ENCODE measurements at regions not wholly inside any gene's neighbourhood (a gene's known extent, or its start where the extent isn't known, plus 50 kb on each side); places are given as distances from the start of the nearest gene placed in this dataset.
"Not testable (repeated sequence)": the region's sequence is repeated elsewhere in the genome, so short reads cannot be mapped to it uniquely, and the experiment has no call there.

DNA sequence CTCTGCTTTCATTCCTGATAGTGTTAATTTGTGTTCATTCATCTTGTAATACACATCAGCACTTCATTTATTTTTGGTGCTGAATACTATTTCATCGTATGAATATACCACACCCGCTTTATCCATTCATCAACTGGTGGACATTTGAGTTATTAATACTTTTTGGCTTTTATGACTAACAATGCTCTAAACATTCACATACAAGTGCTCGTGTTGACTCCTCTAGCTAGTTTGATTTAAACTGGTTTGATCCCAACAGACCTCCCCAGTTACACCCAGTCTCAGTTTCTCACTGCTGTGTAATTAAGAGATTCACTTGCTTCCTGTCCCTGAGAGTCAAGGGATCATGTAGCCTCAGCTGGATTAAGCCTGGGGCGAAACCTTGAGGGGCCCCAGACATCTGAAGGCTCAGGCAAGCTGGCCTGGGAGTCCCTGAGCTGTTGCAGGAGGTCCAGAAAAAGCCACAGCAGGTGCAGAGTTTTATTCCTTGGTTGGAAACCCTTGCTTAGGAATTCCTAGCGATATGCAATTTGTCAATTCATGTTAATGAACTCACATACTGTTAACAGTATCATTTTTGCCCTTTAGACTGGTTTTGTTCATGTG lies 52.8 kb upstream of the CLDN24 start:
- H3K27ac Mint-ChIP-seq (ENCODE audit: unreplicated experiment), result no peak overlapping the region
- no peak overlapping the region for H3K4me3 Mint-ChIP-seq (ENCODE audit: unreplicated experiment)
- H3K9me3 Mint-ChIP-seq (ENCODE audit: unreplicated experiment), result peaks cover 10% of the 10 kb centered on the region
- no peaks in the 10 kb centered on the region for H3K4me1 Mint-ChIP-seq (ENCODE audit: unreplicated experiment)
- peaks cover 14% of the 10 kb centered on the region for H3K36me3 Mint-ChIP-seq (ENCODE audit: low read depth, unreplicated experiment)
- H3K27me3 Mint-ChIP-seq (ENCODE audit: unreplicated experiment), result peaks cover 9% of the 10 kb centered on the region
- DNase-seq (ENCODE audit: low spot score), result no peak
- TF ChIP-seq, protein P1, sequence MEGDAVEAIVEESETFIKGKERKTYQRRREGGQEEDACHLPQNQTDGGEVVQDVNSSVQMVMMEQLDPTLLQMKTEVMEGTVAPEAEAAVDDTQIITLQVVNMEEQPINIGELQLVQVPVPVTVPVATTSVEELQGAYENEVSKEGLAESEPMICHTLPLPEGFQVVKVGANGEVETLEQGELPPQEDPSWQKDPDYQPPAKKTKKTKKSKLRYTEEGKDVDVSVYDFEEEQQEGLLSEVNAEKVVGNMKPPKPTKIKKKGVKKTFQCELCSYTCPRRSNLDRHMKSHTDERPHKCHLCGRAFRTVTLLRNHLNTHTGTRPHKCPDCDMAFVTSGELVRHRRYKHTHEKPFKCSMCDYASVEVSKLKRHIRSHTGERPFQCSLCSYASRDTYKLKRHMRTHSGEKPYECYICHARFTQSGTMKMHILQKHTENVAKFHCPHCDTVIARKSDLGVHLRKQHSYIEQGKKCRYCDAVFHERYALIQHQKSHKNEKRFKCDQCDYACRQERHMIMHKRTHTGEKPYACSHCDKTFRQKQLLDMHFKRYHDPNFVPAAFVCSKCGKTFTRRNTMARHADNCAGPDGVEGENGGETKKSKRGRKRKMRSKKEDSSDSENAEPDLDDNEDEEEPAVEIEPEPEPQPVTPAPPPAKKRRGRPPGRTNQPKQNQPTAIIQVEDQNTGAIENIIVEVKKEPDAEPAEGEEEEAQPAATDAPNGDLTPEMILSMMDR (IDR thresholded peaks at IDR 0.05; ENCODE audit: unreplicated experiment), result no peak

DNA sequence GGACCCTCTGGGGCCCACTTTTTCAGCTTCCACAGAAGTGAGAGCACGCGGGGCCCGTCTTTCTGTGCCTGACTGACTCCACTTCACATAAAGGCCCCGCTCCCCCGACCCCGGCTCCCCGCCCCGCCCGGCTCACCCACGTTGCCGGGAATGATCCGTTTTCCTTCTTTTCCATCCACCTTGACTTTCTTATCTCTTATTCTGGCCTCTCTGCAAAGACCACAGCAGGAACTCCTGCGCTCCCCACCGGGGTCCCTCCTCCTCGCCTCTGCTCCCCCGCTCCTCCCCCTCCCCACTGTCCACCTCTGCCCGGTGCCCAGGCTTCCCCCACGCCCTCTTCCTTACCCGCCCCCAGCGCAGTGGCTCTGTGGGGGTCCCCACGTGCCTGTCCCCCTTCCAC lies 54.2 kb upstream of the CLDN24 start:
- no peak overlapping the region for H3K27ac Mint-ChIP-seq (ENCODE audit: unreplicated experiment)
- no peak overlapping the region for H3K4me3 Mint-ChIP-seq (ENCODE audit: unreplicated experiment)
- DNase-seq (ENCODE audit: low spot score), result no peak
- no peaks in the 10 kb centered on the region for H3K4me1 Mint-ChIP-seq (ENCODE audit: unreplicated experiment)
- peaks cover 20% of the 10 kb centered on the region for H3K36me3 Mint-ChIP-seq (ENCODE audit: low read depth, unreplicated experiment)
- peaks cover 7% of the 10 kb centered on the region for H3K27me3 Mint-ChIP-seq (ENCODE audit: unreplicated experiment)
- TF ChIP-seq, protein P1 (IDR thresholded peaks at IDR 0.05; ENCODE audit: unreplicated experiment), result no peak
- H3K9me3 Mint-ChIP-seq (ENCODE audit: unreplicated experiment), result peaks cover 14% of the 10 kb centered on the region

DNA sequence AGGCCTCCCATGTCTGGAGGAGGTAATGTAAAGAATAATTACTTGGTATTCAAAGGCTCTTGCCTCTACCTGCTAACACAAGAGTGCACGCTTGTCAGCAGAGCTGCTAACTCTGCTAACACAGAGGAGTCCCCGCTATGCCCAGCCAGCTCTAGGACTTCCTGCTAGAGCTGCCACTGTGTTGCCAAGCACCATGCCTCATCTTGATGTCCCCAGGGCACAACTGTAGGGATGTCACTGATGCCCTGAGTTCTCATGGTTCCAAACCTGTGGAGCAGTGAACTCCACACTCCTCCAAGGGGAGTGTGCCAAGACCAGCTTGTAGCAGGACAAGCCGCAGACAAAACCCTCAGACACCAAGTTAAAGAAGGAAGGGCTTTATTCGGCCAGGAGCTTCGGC lies 55.3 kb upstream of the CLDN24 start:
- Mint-ChIP-seq H3K9me3 (ENCODE audit: unreplicated experiment) (peaks cover 14% of the 10 kb centered on the region), H3K4me3 (ENCODE audit: unreplicated experiment) (peak overlapping the region; percentile 47), H3K27ac (ENCODE audit: unreplicated experiment) (no peak overlapping the region), H3K27me3 (ENCODE audit: unreplicated experiment) (peaks cover 7% of the 10 kb centered on the region), H3K36me3 (ENCODE audit: low read depth, unreplicated experiment) (peaks cover 20% of the 10 kb centered on the region), H3K4me1 (ENCODE audit: unreplicated experiment) (no peaks in the 10 kb centered on the region)
- DNase-seq (ENCODE audit: low spot score), result no peak
- TF ChIP-seq, protein P1 (IDR thresholded peaks at IDR 0.05; ENCODE audit: unreplicated experiment), result no peak

DNA sequence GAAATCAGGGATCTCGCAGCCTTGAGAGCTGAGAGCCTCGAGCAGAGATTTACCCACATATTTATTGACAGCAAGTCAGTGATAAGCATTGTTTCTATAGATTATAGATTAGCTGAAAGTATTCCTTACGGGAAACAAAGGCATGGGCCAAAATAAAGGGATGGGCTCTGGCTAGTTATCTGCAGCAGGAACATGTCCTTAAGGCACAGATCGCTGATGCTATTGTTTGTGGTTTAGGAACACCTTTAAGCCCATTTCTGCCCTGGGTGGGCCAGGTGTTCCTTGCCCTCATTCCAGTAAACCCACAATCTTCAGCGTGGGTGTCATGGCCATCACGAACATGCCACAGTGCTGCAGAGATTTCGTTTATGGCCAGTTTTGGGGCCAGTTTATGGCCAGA lies 56.1 kb upstream of the CLDN24 start:
- not testable (repeated sequence) for H3K27me3 Mint-ChIP-seq (ENCODE audit: unreplicated experiment); H3K4me3 Mint-ChIP-seq (ENCODE audit: unreplicated experiment); H3K4me1 Mint-ChIP-seq (ENCODE audit: unreplicated experiment); H3K27ac Mint-ChIP-seq (ENCODE audit: unreplicated experiment); DNase-seq (ENCODE audit: low spot score)
- Mint-ChIP-seq H3K36me3 (ENCODE audit: low read depth, unreplicated experiment) (peaks cover 23% of the 10 kb centered on the region), H3K9me3 (ENCODE audit: unreplicated experiment) (peaks cover 14% of the 10 kb centered on the region)

DNA sequence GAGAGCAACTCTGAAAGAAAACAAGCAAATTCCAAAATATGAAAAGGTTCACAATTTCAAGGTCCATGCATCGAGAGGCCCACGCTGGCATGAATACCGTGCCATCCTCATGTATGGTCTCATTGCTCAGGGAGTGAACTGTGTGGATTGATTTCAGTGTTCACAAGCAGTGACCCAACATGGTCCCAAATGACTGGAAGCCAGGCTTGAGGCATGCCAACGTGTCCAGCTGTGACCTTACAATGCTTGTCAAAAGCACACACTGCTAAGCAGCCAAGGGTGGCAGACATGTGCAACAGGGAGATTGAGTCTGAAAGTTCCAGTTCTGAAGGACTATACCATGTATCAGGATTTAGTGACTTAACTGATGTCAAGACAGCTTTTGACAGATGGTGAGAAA lies 58.7 kb upstream of the CLDN24 start:
- TF ChIP-seq, protein P1 (IDR thresholded peaks at IDR 0.05; ENCODE audit: unreplicated experiment), result no peak
- Mint-ChIP-seq H3K4me1 (ENCODE audit: unreplicated experiment) (no peaks in the 10 kb centered on the region), H3K9me3 (ENCODE audit: unreplicated experiment) (peaks cover 14% of the 10 kb centered on the region), H3K36me3 (ENCODE audit: low read depth, unreplicated experiment) (peaks cover 23% of the 10 kb centered on the region), H3K27ac (ENCODE audit: unreplicated experiment) (no peak overlapping the region), H3K4me3 (ENCODE audit: unreplicated experiment) (no peak overlapping the region), H3K27me3 (ENCODE audit: unreplicated experiment) (peaks cover 10% of the 10 kb centered on the region)
- DNase-seq (ENCODE audit: low spot score), result no peak
